ENCODE measurements at regions not wholly inside any gene's neighbourhood (a gene's known extent, or its start where the extent isn't known, plus 50 kb on each side); places are given as distances from the start of the nearest gene placed in this dataset.

DNA sequence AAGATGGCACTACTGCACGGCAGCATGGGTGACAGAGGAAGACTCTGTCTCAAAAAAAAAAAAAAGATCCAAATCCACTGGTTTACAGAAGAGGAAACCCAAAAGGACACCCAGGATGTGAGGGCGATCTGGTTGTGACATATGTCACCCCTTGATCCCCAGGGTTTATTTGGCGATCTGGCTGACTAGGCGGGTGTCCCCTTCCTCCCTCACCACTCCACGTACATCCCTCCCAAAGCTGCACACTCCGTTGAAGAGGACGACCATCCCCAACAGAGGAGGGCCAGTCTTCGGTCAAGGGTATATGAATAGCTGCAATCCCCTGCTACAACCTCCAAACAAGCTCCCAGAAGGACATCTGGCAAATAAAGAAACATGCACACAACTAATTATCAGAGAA lies 111.6 kb downstream of the HTR5A start:
- TF ChIP-seq, protein P1, sequence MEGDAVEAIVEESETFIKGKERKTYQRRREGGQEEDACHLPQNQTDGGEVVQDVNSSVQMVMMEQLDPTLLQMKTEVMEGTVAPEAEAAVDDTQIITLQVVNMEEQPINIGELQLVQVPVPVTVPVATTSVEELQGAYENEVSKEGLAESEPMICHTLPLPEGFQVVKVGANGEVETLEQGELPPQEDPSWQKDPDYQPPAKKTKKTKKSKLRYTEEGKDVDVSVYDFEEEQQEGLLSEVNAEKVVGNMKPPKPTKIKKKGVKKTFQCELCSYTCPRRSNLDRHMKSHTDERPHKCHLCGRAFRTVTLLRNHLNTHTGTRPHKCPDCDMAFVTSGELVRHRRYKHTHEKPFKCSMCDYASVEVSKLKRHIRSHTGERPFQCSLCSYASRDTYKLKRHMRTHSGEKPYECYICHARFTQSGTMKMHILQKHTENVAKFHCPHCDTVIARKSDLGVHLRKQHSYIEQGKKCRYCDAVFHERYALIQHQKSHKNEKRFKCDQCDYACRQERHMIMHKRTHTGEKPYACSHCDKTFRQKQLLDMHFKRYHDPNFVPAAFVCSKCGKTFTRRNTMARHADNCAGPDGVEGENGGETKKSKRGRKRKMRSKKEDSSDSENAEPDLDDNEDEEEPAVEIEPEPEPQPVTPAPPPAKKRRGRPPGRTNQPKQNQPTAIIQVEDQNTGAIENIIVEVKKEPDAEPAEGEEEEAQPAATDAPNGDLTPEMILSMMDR (optimal IDR thresholded peaks at IDR 0.05 in 1 of 3, IDR thresholded peaks at IDR 0.05 in 1 of 3, conservative IDR thresholded peaks at IDR 0.05 in 1 of 3; ENCODE audit: extremely low read depth in 1 of 3, insufficient read depth in 2 of 3, low read length in 3 of 3) = no peak
- no peak for TF ChIP-seq EZH2 (IDR thresholded peaks at IDR 0.05; ENCODE audit: low read length)

Measured in keratinocyte (primary cell).